T-helper 1 cell treated with Interleukin-12 subunit alpha and Interleukin-12 subunit beta and Interleukin-4 antibody, amounts not matched to agents 30 ng/mL and 1 ng/mL, for 36 hours (primary cell): ENCODE measurements at regions not wholly inside any gene's neighbourhood (a gene's known extent, or its start where the extent isn't known, plus 50 kb on each side); places are given as distances from the start of the nearest gene placed in this dataset.
"Not testable (repeated sequence)": the region's sequence is repeated elsewhere in the genome, so short reads cannot be mapped to it uniquely, and the experiment has no call there.

Experiments
- intact Hi-C: fragments of 100-400 bp; cut with micrococcal nuclease; formaldehyde crosslinking; loops from one replicate; pipeline ENCODE4 v1.15.1; 2024

DNA sequence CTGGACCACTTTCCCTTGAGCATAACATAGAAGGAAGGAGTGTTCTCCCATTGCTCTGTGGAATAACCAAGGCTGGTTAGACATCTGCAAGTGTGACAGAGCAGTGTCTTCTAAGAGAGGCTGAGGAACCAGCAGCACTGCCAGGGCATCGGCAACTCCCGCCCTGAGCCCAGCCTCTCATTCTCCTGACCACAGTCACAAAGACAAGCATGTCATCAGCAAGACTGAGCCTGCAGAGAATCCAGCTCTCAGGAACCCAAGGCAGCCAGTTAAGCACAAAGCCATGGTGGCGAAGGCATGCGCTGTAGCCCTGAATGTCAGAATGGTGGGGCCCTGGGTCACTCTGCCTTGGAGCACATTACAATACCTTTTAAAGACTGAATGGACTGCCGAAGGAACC lies 253.9 kb downstream of the AGTPBP1 start:
- intact Hi-C loops, result no loop called here

DNA sequence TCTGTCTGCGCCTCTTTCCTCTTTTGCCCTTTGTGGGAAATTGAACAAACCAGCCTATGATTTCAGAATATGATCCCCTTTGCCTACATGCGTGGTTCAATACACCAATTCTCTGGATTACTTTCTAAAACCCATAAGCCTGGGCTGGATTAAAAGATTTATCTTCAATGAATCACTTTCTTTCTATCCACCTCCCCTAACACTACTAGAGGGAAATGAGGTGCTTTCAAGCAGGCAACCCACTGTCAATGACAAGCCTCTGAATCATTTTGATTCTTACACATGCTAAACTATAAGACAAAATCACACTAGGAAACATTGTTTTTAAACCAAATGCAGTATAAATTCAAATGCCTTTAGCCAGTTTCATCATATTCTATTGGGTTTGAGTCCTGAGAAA lies 257.5 kb downstream of the AGTPBP1 start:
- intact Hi-C loops, result no loop called here

GRCh38 chr9:85483208-85483607 lies 258.5 kb downstream of the AGTPBP1 start:
- intact Hi-C loops, result no loop called here

GRCh38 chr9:85479305-85479704 lies 262.4 kb downstream of the AGTPBP1 start:
- intact Hi-C loops, result no loop called here

GRCh38 chr9:85478847-85479246 lies 262.9 kb downstream of the AGTPBP1 start:
- intact Hi-C loops, result no loop called here

DNA sequence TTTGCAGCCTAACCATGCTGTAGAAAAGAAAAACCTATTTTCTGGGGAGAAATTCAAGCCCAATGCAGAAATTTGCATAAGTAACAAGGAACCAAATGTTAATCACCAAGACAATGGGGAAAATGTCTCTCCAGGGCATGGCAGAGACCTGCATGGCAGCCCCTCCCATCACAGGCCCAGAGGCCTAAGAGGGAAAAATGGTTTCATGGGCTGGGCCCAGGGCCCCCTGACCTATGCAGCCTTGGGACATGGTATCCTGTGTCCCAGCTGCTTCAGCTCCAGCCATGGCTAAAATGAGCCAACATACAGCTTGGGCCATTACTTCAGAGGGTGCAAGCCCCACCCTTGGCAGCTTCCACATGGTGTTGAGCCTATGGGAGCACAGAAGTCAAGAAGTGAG lies 266.9 kb downstream of the AGTPBP1 start:
- intact Hi-C loops, result not testable (repeated sequence)

DNA sequence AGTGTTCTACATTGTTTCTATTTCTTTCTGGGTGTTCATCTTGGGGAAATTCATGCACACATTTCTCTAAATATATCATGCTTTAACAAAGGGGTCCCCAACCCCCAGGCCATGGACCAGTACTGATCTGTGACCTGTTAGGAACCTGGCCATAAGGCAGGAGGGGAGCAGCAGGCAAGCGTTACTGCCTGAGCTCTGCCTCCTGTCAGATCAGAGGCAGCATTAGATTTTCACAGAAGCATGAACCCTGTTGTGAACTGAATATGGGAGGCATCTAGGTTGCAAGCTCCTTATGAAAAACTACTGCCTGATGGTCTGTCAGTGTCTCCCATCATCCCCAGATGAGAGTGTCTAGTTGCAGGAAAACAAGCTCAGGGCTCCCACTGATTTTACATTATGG lies 270.0 kb downstream of the AGTPBP1 start:
- intact Hi-C loops, result no loop called here

DNA sequence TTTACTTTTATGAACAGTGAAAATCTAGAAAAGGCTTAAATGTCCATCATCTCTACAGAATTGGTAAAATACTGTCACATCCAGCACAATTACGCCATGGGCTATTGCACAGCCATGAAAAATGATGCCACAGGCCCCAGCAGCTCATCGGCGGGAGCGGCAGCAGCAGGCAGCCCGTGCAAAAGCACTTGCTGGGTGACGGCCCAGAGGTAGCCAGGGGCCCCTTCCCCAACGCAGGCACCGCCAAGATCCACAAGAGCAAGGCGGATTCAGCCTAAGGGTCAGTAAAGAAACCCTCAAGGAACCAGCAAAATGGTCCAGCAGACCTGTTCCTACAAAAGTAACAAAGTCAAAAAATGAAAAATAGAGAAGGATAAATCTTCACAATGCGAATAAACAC lies 272.7 kb downstream of the AGTPBP1 start:
- intact Hi-C loops, result no loop called here

DNA sequence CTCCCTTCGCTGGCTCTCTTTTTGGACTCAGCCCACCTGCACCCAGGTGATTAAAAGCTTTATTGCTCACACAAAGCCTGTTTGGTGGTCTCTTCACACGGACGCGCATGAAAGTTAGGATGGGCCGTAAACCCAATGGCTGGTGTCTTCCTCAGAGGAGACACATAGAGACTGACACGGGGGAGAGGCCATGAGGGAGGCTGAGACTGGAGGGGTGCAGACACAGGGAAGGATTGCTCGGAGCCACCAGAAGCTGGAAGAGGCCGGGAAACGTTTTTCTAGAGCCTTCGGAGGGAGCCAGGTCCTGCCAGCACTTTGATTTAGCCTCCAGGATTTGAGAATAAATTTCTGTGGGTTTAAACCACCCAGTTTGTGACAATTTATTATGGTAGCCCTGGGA lies 274.9 kb downstream of the AGTPBP1 start:
- intact Hi-C loops, result no loop called here

- intact Hi-C loops, result not testable (repeated sequence)
Observed at GRCh38 chr9:85458114-85458864, 283.5 kb downstream of the AGTPBP1 start.

GRCh38 chr9:85453850-85454249 lies 287.9 kb downstream of the AGTPBP1 start:
- intact Hi-C loops, result no loop called here

DNA sequence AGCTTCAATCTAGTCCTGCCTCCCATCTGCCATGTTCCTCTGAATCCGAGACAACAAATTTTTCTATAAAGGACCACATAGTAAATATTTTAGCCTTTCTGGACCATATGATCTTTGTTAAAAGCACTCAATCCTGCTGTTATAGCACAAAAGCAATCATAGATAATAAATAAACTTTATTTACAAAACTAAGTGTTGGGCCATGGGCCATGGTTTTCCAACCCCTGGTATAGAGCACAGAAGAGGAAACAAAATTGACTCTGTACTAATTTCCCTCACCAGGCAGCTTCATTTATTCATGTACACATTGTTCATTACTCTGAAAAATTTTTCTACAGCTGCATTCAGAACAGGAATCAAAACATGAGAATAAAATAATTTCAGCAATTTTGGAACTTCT lies 288.9 kb downstream of the AGTPBP1 start:
- intact Hi-C loops, result no loop called here

GRCh38 chr9:85451680-85452079 lies 290.1 kb downstream of the AGTPBP1 start:
- intact Hi-C loops, result no loop called here

DNA sequence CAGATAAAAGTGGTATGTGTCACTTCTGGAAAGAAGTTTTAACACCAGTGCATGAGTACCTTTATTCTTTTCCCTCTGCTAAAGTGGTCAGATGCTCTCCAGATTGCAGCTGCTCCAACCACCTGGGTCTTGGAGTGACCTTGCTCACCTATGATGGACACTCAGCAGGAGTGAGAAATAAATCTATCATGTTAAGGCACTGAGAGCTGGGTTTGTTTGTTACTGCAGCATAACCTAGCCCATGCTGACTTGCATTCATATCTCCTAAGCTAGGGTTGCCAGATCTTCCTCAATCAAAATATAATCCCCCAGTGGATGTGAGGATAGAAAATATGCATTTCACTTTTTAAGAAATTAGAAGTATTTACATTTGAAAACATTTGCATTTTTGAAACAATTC lies 295.9 kb downstream of the AGTPBP1 start:
- intact Hi-C loops, result no loop called here

- intact Hi-C loops, result no loop called here
Observed at GRCh38 chr9:85444243-85444642, 297.5 kb downstream of the AGTPBP1 start.

- intact Hi-C loops, result no loop called here
Observed at GRCh38 chr9:85443190-85443598, 298.6 kb downstream of the AGTPBP1 start.

DNA sequence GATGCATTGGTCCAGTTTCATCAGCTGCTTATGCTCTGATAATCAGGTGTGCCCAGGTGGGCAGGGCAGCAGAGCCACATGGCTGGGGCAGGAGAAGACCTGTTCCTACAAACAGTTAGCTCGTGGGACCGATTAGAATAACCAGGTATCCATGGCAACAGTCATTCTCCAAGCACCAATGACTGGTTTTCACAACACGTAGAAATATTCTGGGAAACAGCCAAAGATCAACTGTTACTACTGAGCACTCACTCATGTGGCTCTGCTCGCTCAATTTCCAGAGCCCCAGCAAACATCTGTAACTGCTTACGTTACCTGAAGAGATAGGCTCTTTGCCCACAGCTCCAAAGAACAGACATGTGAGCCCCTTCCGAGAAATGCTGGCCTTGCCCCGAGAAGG lies 302.0 kb downstream of the AGTPBP1 start:
- intact Hi-C loops, result no loop called here

DNA sequence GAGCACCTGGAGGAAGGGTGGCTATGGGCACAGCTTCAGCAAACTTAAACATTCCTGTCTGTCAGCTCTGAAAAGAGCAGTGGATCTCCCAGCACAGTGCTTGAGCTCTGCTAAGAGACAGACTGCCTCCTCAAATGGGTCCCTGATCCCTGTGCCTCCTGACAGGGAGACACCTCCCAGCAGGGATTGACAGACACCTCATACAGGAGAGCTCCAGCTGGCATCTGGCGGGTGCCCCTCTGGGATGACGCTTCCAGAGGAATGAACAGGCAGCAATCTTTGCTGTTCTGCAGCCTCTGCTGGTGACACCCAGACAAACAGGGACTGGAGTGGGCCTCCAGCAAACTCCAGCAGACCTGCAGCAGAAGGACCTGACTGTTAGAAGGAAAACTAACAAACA lies 307.8 kb downstream of the AGTPBP1 start:
- intact Hi-C loops, result not testable (repeated sequence)

DNA sequence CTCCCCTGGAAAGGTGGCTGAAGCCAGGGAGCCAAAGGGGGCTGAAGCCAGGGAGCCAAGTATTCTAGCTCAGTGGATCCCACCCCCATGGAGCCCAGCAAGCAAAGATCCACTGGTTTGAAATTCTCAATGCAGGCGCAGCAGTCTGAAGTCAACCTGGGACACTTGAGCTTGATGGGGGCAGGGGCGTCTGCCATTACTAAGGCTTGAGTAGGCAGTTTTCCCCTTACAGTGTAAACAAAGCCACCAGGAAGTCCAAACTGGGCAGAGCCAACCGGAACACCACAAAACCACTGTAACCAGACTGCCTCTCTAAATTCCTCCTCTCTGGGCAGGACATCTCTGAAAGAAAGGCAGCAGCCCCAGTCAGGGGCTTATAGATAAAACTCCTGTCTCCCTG lies 308.2 kb downstream of the AGTPBP1 start:
- intact Hi-C loops, result not testable (repeated sequence)

DNA sequence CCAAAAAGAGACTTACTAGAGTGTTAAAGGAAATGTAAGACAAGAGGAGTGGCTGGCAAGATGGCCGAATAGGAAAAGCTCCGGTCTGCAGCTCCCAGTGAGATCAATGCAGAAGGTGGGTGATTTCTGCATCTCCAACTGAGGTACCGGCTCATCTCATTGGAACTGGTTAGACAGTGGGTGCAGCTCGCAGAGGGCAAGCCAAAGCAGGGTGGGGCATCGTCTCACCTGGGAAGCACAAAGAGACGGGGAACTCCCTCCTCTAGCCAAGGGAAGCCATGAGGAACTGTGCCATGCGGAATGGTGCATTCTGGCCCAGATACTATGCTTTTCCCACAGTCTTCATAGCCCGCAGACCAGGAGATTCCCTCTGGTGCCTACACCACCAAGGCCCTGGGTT lies 308.7 kb downstream of the AGTPBP1 start:
- intact Hi-C loops, result no loop called here

GRCh38 chr9:85432599-85432998 lies 309.2 kb downstream of the AGTPBP1 start:
- intact Hi-C loops, result no loop called here

GRCh38 chr9:85431339-85432102 lies 310.2 kb downstream of the AGTPBP1 start:
- intact Hi-C loops, result no loop called here
